Activated CD8-positive, alpha-beta memory T cell treated with anti-CD3 and anti-CD28 coated beads for 4 hours (primary cell): ENCODE measurements at regions not wholly inside any gene's neighbourhood (a gene's known extent, or its start where the extent isn't known, plus 50 kb on each side); places are given as distances from the start of the nearest gene placed in this dataset.
"Not testable (repeated sequence)": the region's sequence is repeated elsewhere in the genome, so short reads cannot be mapped to it uniquely, and the experiment has no call there.

Experiments
- DNase-seq, 2 donors: peaks; one replicate each; pipeline ENCODE4 v3.0.0-alpha.2; 2020; ENCODE audit warnings: low read depth in 2 of 2

GRCh38 chr5:52255308-52255707 lies 532.4 kb upstream of the ITGA1 start:
- DNase-seq: no peak

GRCh38 chr5:52262844-52263243 lies 524.9 kb upstream of the ITGA1 start:
- no peak for DNase-seq

- no peak for DNase-seq
These were observed 518.3 kb upstream of the ITGA1 start for GRCh38 chr5:52269401-52269800.

GRCh38 chr5:52269859-52270258 lies 517.9 kb upstream of the ITGA1 start:
- DNase-seq: no peak

GRCh38 chr5:52275639-52276038 lies 512.1 kb upstream of the ITGA1 start:
- no peak for DNase-seq

GRCh38 chr5:52277101-52277500 lies 510.6 kb upstream of the ITGA1 start:
- DNase-seq: no peak

GRCh38 chr5:52282647-52283046 lies 505.1 kb upstream of the ITGA1 start:
- no peak for DNase-seq

- no peak for DNase-seq
These were observed 504.5 kb upstream of the ITGA1 start for GRCh38 chr5:52283221-52283620.

- DNase-seq: no peak
These were observed 486.9 kb upstream of the ITGA1 start for GRCh38 chr5:52300703-52301372.

- DNase-seq: not testable (repeated sequence)
These were observed 482.9 kb upstream of the ITGA1 start for GRCh38 chr5:52304816-52305215.

GRCh38 chr5:52328220-52328806 lies 459.4 kb upstream of the ITGA1 start:
- DNase-seq: no peak

GRCh38 chr5:52331725-52332124 lies 456.0 kb upstream of the ITGA1 start:
- DNase-seq: no peak

GRCh38 chr5:52334367-52334766 lies 453.3 kb upstream of the ITGA1 start:
- DNase-seq: no peak

GRCh38 chr5:52339285-52339684 lies 448.4 kb upstream of the ITGA1 start:
- DNase-seq: no peak

- DNase-seq: no peak
These were observed 445.4 kb upstream of the ITGA1 start for GRCh38 chr5:52342361-52342760.

- no peak for DNase-seq
These were observed 431.3 kb upstream of the ITGA1 start for GRCh38 chr5:52356311-52356918.

- no peak for DNase-seq
These were observed 428.5 kb upstream of the ITGA1 start for GRCh38 chr5:52359261-52359660.

GRCh38 chr5:52360985-52361384 lies 426.7 kb upstream of the ITGA1 start:
- DNase-seq: no peak

- DNase-seq: no peak
These were observed 413.4 kb upstream of the ITGA1 start for GRCh38 chr5:52374286-52374685.

GRCh38 chr5:52375969-52376368 lies 411.7 kb upstream of the ITGA1 start:
- DNase-seq: no peak

GRCh38 chr5:52376592-52376991 lies 411.1 kb upstream of the ITGA1 start:
- DNase-seq: no peak

- no peak for DNase-seq
These were observed 409.5 kb upstream of the ITGA1 start for GRCh38 chr5:52378237-52378636.

GRCh38 chr5:52388349-52388748 lies 399.4 kb upstream of the ITGA1 start:
- DNase-seq: no peak
